Heart left ventricle (tissue), 16 donors: ENCODE measurements at regions not wholly inside any gene's neighbourhood (a gene's known extent, or its start where the extent isn't known, plus 50 kb on each side); places are given as distances from the start of the nearest gene placed in this dataset.

Experiments used
- ATAC-seq, 4 donors: fragments of 200-7000 bp; cut with Tn5 transposase; one replicate each; pipeline ENCODE4 v1.9.1; 2020 to 2022; ENCODE audit warnings: moderate library complexity in 4 of 4, mild to moderate bottlenecking in 3 of 4, moderate number of reproducible peaks in 1 of 4
- DNase-seq, 5 donors: peaks; one replicate each; pipeline ENCODE4 v3.0.0-alpha.2; 2020
- H3K27ac ChIP-seq, 12 donors: fragments of 200-600 bp; sonication (generic) in 4 of 12; one replicate each; pipeline versions ENCODE4 v1.5.0 to v1.8.0; 2016 to 2022; ENCODE audit warnings: mild to moderate bottlenecking in 2 of 12
- H3K27me3 ChIP-seq, 9 donors: fragments of 200-600 bp; sonication (generic) in 2 of 9; one replicate each; pipeline versions ENCODE4 v1.5.1 to v1.8.0; 2016 to 2022; ENCODE audit warnings: mild to moderate bottlenecking in 3 of 9
- H3K36me3 ChIP-seq, 9 donors: fragments of 200-600 bp; sonication (generic) in 2 of 9; one replicate each; pipeline versions ENCODE4 v1.5.0 to v1.8.0; 2018 to 2022; ENCODE audit warnings: mild to moderate bottlenecking in 2 of 9
- H3K4me1 ChIP-seq, 12 donors: fragments of 200-600 bp; sonication (generic) in 4 of 12; one replicate each; pipeline versions ENCODE4 v1.5.0 to v1.8.0; 2016 to 2022; ENCODE audit warnings: mild to moderate bottlenecking in 3 of 12
- H3K4me3 ChIP-seq, 12 donors: fragments of 200-600 bp; sonication (generic) in 4 of 12; one replicate each; pipeline versions ENCODE4 v1.5.0 to v1.8.0; 2017 to 2022; ENCODE audit warnings: mild to moderate bottlenecking in 9 of 12, moderate library complexity in 4 of 12
- H3K9me3 ChIP-seq, 12 donors: fragments of 200-600 bp; sonication (generic) in 4 of 12; one replicate each; pipeline versions ENCODE4 v1.5.0 to v1.8.0; 2016 to 2022; ENCODE audit warnings: mild to moderate bottlenecking in 1 of 12
- POLR2A ChIP-seq, 2 donors: fragments of 450-650 bp; IDR thresholded peaks; one replicate each; pipeline ENCODE4 v1.6.1; 2017; ENCODE audit warnings: antibody characterized with exemption in 2 of 2, mild to moderate bottlenecking in 2 of 2, moderate library complexity in 2 of 2
- WGBS, 4 donors: extraction: QIAGEN DNeasy Blood & Tissue Kit in 2 of 4; methylation state at CpG; one replicate each; pipeline versions ENCODE4 v1.1.5 to v1.1.7; 2013 to 2018; 5-methylcytosine and 5-hydroxymethylcytosine counted together
- intact Hi-C, 10 donors: fragments of 100-400 bp; cut with DNase I; formaldehyde crosslinking; loops; one replicate each; pipeline versions ENCODE4 v1.11.1 to v1.14.2; 2022
- TF ChIP-seq, protein P1 (sequence below), 12 donors: fragments of 200-600 bp; sonication (generic) in 4 of 12; IDR thresholded peaks; one replicate each; pipeline versions ENCODE4 v1.5.0 to v1.8.0; 2018 to 2022; ENCODE audit warnings: antibody characterized with exemption in 12 of 12, mild to moderate bottlenecking in 5 of 12
- donor health status: ischemic (EF 13 %, LVEDD 7.1; RV severe dilation, severe dysfunction).
- donor health status: healthy with polysubstance abuse.
- donor health status: DM: no; HTN: yes; CAD: no.
- donor health status: DM: no; HTN: no; CAD: no.
- donor health status: ischemic (EF 25% LVEDD 6.9; RV normal size, moderate dysfunction).
- donor health status: ischemic (EF 25% LVEDD 5.7; RV mildly dilated, moderate dysfunction).
- donor health status: healthy.
- donor health status: DM: yes; HTN: yes; CAD: no.
- donor health status: ischemic (EF 35%, LVEDD 5.7; RV mildly dilated, moderate dysfunction).
- donor health status: nonischemic (EF 11% LVEDD 7.7; RV severe dilation, severe dysfunction).
- donor health status: DM: yes; HTN: yes; CAD: no.
- donor health status: PGD.
- donor health status: ischemic (EF 29% LVEDD 5.4; RV normal size, mild dysfunction).
- donor health status: nonischemic (EF 23%, LVEDD 6.1; RV moderate dilation, normal function).

DNA sequence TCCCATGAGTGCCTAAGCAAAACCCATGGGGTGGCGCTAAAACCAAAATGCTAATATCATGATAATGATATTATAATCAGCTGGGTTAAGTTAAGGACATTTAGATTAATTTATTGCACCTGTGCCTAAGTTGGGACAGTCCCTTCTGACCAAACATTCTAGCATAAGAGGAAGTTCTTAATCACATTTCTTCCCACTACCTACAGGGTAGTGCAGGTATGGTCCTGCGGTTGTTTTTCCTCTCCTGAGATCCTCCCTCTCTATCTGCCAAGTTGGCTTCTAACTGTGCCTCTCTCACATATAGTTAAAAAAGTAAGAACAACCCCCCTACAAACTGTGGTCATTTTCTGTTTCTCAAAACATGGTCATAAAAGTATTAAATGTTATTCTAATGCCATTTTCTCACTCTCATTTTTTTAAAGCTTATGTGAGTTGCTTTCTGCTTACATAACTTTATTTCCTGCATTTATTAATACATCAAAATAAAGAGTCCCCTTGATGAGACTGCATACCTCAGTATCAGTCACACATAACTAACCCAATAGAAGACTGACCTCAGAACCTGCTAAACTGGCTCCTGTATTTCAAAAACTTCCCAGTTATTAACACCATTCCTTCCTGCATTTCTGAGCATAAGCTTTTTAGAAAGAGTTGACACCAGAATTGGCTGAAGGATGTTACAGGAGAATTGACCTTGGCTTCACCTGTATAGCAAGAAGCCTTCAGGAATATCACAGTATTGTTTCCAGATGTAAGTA is 1332.5 kb downstream of the FSTL5 start:
- WGBS, 4 donors = 91 to 96% (median 94%) methylated on average over 2 of the region's 2 CpGs
- no peak overlapping the region for H3K27ac ChIP-seq
- H3K4me3 ChIP-seq = no peak overlapping the region
- no peak for DNase-seq
- TF ChIP-seq, protein P1, sequence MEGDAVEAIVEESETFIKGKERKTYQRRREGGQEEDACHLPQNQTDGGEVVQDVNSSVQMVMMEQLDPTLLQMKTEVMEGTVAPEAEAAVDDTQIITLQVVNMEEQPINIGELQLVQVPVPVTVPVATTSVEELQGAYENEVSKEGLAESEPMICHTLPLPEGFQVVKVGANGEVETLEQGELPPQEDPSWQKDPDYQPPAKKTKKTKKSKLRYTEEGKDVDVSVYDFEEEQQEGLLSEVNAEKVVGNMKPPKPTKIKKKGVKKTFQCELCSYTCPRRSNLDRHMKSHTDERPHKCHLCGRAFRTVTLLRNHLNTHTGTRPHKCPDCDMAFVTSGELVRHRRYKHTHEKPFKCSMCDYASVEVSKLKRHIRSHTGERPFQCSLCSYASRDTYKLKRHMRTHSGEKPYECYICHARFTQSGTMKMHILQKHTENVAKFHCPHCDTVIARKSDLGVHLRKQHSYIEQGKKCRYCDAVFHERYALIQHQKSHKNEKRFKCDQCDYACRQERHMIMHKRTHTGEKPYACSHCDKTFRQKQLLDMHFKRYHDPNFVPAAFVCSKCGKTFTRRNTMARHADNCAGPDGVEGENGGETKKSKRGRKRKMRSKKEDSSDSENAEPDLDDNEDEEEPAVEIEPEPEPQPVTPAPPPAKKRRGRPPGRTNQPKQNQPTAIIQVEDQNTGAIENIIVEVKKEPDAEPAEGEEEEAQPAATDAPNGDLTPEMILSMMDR (IDR thresholded peaks at IDR 0.05) = no peak
- TF ChIP-seq POLR2A (IDR thresholded peaks at IDR 0.05) = no peak
- H3K9me3 ChIP-seq = no peaks in the 10 kb centered on the region
- H3K27me3 ChIP-seq = no peaks in the 10 kb centered on the region
- no peaks in the 10 kb centered on the region for H3K4me1 ChIP-seq
- no peaks in the 10 kb centered on the region for H3K36me3 ChIP-seq
- intact Hi-C loops = no loop called here
- no peak for ATAC-seq

DNA sequence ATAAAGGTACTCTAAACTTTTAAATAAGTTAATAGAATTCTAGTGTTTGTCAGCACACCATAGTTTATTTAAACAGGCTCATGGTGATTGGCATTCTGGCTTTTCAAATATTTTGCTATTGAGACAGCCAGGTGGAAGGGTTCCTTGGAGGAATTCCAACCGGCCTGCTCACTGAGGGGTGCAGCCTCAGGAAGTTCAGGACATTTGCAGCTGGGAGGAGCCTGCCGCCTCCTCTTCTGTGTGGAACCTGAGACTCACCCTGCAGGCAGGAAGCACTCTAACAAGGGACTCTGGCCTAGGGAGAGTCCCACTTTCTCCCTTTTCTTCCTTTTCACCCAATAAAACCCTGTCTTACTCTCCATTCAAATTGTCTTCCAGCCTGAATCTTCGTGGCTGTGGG is 1328.0 kb downstream of the FSTL5 start:
- WGBS, 4 donors = 36 to 44% (median 38%) methylated on average over 3 of the region's 3 CpGs
- ATAC-seq (no peak), DNase-seq (no peak)
- no peaks in the 10 kb centered on the region for H3K27me3 ChIP-seq
- H3K27ac ChIP-seq = no peak overlapping the region
- intact Hi-C loops = no loop called here
- TF ChIP-seq POLR2A (IDR thresholded peaks at IDR 0.05) = no peak
- TF ChIP-seq, protein P1 (IDR thresholded peaks at IDR 0.05) = no peak
- no peaks in the 10 kb centered on the region for H3K36me3 ChIP-seq
- no peaks in the 10 kb centered on the region for H3K9me3 ChIP-seq
- no peaks in the 10 kb centered on the region for H3K4me1 ChIP-seq
- no peak overlapping the region for H3K4me3 ChIP-seq

DNA sequence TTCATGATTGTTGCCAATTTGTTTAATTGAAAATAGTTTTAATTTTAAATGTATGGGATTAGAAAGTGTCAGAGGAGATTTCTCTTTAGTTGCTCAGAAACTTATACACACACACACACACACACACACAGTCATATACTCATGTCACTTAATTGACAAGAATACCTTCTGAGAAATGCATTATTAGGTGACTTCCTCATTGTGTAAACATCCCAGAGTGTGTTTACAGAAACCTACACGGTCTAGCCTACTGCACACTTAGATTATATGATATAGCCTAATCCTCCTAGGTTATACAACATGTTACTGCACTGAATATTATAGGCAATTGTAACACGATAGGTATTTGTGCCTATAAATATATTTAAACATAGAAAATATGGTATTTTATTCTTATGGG is 1327.4 kb downstream of the FSTL5 start:
- H3K4me1 ChIP-seq = no peaks in the 10 kb centered on the region
- no peaks in the 10 kb centered on the region for H3K9me3 ChIP-seq
- no peaks in the 10 kb centered on the region for H3K36me3 ChIP-seq
- WGBS, 4 donors = 58 to 72% (median 64%) methylated on average over 2 of the region's 2 CpGs
- intact Hi-C loops = no loop called here
- TF ChIP-seq POLR2A (IDR thresholded peaks at IDR 0.05) = no peak
- TF ChIP-seq, protein P1 (IDR thresholded peaks at IDR 0.05) = no peak
- ATAC-seq (no peak), DNase-seq (no peak)
- H3K27ac ChIP-seq = no peak overlapping the region
- H3K4me3 ChIP-seq = no peak overlapping the region
- H3K27me3 ChIP-seq = no peaks in the 10 kb centered on the region

DNA sequence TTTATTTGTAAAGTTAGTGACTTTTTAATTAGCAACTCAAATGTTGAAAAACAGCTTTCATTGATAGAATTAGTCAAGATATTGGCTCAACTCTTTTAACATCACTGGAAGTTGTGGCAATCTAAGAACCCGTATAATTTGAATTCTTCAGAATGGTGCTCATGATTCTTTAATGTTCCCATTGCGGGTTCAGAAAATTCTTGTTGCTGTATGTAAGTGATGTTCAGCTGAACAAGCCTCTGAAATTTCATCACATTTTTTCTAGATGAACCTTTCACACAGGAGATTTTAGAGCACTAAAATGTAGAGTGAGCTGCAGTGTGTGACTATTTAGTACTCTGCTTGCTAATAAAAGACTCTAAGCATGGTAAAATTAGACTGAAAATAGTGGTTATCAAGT is 1317.7 kb downstream of the FSTL5 start:
- no peaks in the 10 kb centered on the region for H3K9me3 ChIP-seq
- intact Hi-C loops = no loop called here
- H3K27ac ChIP-seq = no peak overlapping the region
- no peak overlapping the region for H3K4me3 ChIP-seq
- H3K4me1 ChIP-seq = no peaks in the 10 kb centered on the region
- DNase-seq = no peak
- WGBS, 4 donors = 70 to 76% (median 76%) methylated on average over 2 of the region's 2 CpGs
- ATAC-seq = no peak
- H3K36me3 ChIP-seq = no peaks in the 10 kb centered on the region
- TF ChIP-seq, protein P1 (IDR thresholded peaks at IDR 0.05) = no peak
- no peak for TF ChIP-seq POLR2A (IDR thresholded peaks at IDR 0.05)
- no peaks in the 10 kb centered on the region for H3K27me3 ChIP-seq
